HFF-Myc (cell line): ENCODE measurements at regions not wholly inside any gene's neighbourhood (a gene's known extent, or its start where the extent isn't known, plus 50 kb on each side); places are given as distances from the start of the nearest gene placed in this dataset.
"Not testable (repeated sequence)": the region's sequence is repeated elsewhere in the genome, so short reads cannot be mapped to it uniquely, and the experiment has no call there.

ENCODE experiments used
- DNase-seq: peaks from one replicate; pipeline ENCODE4 v3.0.0-alpha.2; 2011; ENCODE audit warnings: low read depth; ENCODE audit errors: extremely low read depth
- H3K4me3 ChIP-seq: replicated peaks from 2 replicates; pipeline ENCODE4 v1.5.1; 2011; ENCODE audit warnings: low read depth, mild to moderate bottlenecking, control low read depth, low read length
- TF ChIP-seq, protein P1 (sequence below): IDR thresholded peaks from 2 replicates; pipeline ENCODE4 v1.5.1; 2012; ENCODE audit warnings: mild to moderate bottlenecking, low read depth, low read length, control low read depth; ENCODE audit errors: missing control alignments

DNA sequence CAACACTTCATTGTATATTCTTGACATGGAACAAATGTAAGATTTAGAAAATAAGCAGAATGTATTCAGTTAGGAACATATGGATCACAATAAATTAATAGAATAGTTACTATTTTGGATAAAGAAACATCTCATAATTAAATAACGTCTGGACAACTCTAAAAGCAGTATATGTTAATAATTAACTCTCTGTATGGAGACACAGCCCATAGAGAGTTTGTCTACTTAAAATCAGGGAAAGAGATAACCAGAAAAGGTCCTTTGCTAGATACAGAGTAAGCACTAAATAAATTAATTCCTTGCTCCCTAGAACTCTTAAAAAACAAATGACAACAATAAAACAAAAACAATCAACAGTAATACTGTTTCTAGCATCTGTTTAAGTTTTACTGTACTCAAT is 184.4 kb upstream of the THSD7A start:
- no peak overlapping the region for H3K4me3 ChIP-seq
- DNase-seq, result no peak
- TF ChIP-seq, protein P1, sequence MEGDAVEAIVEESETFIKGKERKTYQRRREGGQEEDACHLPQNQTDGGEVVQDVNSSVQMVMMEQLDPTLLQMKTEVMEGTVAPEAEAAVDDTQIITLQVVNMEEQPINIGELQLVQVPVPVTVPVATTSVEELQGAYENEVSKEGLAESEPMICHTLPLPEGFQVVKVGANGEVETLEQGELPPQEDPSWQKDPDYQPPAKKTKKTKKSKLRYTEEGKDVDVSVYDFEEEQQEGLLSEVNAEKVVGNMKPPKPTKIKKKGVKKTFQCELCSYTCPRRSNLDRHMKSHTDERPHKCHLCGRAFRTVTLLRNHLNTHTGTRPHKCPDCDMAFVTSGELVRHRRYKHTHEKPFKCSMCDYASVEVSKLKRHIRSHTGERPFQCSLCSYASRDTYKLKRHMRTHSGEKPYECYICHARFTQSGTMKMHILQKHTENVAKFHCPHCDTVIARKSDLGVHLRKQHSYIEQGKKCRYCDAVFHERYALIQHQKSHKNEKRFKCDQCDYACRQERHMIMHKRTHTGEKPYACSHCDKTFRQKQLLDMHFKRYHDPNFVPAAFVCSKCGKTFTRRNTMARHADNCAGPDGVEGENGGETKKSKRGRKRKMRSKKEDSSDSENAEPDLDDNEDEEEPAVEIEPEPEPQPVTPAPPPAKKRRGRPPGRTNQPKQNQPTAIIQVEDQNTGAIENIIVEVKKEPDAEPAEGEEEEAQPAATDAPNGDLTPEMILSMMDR, result no peak

DNA sequence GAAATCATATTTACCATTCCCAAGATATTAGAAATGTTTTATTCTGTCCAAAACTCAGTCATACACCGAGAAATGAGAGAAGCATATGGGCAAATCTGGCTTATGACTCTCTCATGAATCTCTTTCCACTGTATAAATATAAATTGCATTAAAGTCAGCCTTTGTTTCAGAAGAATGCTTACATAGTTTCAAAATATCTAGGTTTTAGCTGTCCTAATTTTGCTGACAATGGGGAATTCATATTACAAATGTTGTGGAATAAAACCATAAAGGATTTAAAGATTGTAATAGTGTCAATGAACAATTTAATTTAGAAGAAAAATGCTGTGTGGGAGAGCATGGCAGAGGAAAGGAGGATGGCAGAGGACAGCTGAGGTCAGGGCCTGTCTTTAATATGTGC is 185.0 kb upstream of the THSD7A start:
- H3K4me3 ChIP-seq, result no peak overlapping the region
- no peak for DNase-seq
- TF ChIP-seq, protein P1, result no peak

DNA sequence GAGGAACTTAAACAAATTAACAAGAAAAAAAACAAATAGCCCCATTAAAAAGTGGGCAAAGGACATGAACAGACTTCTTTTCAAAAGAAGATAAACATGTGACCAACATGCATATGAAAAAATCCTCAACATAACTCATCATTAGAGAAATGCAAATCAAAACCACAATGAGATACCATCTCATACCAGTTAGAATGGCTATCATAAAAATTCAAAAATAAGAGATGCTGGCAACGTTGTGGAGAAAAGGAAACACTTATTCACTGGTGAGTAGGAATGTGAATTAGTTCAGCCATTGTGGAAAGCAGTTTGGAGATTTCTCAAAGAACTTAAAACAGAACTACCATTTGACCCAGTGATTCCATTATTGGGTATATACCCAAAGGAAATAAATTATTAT is 189.1 kb upstream of the TMEM106B start:
- not testable (repeated sequence) for DNase-seq, H3K4me3 ChIP-seq

DNA sequence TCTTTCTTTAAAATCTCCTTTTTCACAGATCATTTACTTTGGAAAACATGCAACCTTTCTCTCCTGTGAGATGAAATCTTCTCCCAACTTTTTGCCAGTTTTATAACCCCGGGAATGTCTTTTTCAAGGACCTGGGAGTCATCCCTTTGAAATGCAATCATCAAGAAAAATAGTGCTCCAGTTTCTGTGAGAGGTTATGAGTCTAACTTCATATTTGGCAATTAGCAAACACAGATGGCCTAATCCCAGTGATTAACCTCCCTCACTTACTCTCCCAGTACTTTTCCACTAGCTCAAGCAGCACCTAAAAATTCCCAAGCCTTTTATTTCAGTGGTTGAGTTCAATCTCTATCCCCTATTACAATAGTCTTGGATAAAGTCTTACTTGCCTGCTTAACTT is 185.8 kb upstream of the TMEM106B start:
- H3K4me3 ChIP-seq, result no peak overlapping the region
- TF ChIP-seq, protein P1, result no peak
- no peak for DNase-seq

DNA sequence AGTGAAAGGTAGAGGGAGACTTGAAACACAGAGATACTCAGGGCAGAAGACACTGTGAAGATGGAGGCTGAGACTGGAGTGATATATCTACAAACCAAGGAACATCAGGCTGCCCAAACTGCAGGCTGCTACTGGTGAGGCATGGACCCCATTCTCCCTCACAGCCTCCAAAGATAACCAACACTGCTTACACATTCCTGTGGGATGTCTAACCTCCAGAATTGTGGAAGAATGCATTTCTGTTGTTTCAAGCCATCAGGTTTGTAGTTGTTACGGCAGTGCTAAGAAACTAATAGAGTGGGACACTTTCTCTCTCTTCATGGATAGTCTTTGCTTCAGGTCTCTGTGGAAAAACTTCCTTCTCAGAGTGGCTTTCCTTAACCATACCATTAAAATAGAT is 182.6 kb upstream of the TMEM106B start:
- TF ChIP-seq, protein P1, result no peak
- H3K4me3 ChIP-seq, result no peak overlapping the region
- DNase-seq, result no peak

DNA sequence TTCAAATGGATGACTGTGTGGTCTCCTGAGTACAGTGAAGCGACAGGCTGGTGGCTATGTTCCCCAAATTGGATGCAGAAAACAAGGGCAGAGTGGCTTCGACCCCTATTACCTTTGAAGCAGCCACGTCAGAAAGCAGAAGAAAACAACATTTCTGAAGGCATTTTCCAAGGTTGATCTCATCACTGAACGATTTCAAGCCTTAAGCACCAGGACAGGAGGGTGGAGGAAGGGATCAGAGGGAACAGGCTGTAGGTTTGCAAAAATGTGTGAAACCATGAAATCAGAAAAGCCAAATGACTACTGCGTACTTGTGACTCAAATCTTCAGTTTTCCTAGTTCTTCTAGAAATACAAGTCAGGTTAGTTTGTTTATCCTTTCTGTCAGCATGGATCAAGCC is 181.0 kb upstream of the TMEM106B start:
- no peak overlapping the region for H3K4me3 ChIP-seq
- no peak for DNase-seq
- TF ChIP-seq, protein P1, result no peak

DNA sequence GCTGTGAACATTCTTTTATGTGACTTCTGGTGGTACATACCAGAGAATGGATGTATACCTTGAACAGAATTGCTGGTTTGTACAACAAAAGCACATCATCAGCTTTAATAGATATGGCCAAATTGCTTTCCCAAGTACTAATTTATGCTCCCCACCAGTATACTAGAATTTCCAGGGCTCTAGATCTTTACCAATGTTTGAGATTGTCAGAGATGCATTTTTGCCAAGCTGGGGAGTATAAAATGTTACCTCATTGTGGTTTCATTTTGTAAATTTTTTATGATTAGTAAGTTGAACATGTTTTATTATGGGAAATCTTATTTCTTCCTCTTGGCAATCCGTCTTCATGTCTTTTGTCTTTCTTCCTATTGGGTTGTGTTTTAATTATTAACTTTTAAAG is 179.9 kb upstream of the TMEM106B start:
- H3K4me3 ChIP-seq, result no peak overlapping the region
- TF ChIP-seq, protein P1, result no peak
- no peak for DNase-seq

DNA sequence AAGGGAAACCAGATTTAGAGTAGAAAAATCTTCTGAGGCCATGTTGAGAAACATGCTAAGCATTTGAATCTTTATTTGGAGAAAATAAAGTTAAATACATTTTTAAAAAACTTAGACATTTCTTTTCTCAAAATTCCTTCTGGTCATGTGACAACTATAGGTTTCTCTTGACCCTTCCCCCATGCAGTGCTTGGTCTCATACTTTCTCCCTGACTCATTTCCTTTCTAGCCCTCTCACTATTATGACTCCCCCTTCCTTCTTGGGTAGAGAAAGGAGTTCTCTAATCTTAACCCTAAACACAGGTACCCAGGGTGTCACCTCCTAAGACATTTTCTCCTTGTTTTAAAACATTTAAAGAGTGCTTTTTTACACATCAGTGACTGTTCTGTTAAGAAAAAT is 179.5 kb upstream of the TMEM106B start:
- no peak overlapping the region for H3K4me3 ChIP-seq
- TF ChIP-seq, protein P1, result no peak
- DNase-seq, result peak; percentile 53
